Posterior vena cava (tissue), 2 donors: ENCODE measurements at regions not wholly inside any gene's neighbourhood (a gene's known extent, or its start where the extent isn't known, plus 50 kb on each side); places are given as distances from the start of the nearest gene placed in this dataset.

Source experiments
- DNase-seq: peaks from one replicate; pipeline ENCODE4 v3.0.0-alpha.2; 2020; ENCODE audit warnings: low spot score
- intact Hi-C, 2 donors: fragments of 100-400 bp; cut with DNase I; formaldehyde crosslinking; loops; one replicate each; pipeline versions ENCODE4 v1.14.1 to v1.14.2; 2022 to 2023
- donor health status: DM: yes; HTN: yes; CAD: no.
- donor health status: DM: yes; HTN: yes; CAD: no.

GRCh38 chr10:108230478-108231170 lies 1066.1 kb upstream of the SORCS1 start:
- intact Hi-C loops, result no loop called here

GRCh38 chr10:108208732-108209131 lies 1044.2 kb upstream of the SORCS1 start:
- no peak for DNase-seq
- intact Hi-C loops, result no loop called here

More at GRCh38 chr10:108230478-108231170, 1066.1 kb upstream of the SORCS1 start:
- DNase-seq, result no peak

- intact Hi-C loops, result no loop called here
- no peak for DNase-seq
These were observed 1043.5 kb upstream of the SORCS1 start for GRCh38 chr10:108208038-108208437.

- no peak for DNase-seq
- intact Hi-C loops, result no loop called here
These were observed 1040.2 kb upstream of the SORCS1 start for GRCh38 chr10:108204528-108205305.

GRCh38 chr10:108203905-108204527 lies 1039.5 kb upstream of the SORCS1 start:
- intact Hi-C loops, result no loop called here
- no peak for DNase-seq

- intact Hi-C loops, result no loop called here
These were observed 1023.0 kb upstream of the SORCS1 start for GRCh38 chr10:108187408-108188012.

GRCh38 chr10:108184114-108184513 lies 1019.6 kb upstream of the SORCS1 start:
- intact Hi-C loops, result no loop called here
- DNase-seq, result no peak

More at GRCh38 chr10:108187408-108188012, 1023.0 kb upstream of the SORCS1 start:
- no peak for DNase-seq

- intact Hi-C loops, result no loop called here
These were observed 1016.4 kb upstream of the SORCS1 start for GRCh38 chr10:108180878-108181277.

GRCh38 chr10:108169846-108170245 lies 1005.3 kb upstream of the SORCS1 start:
- DNase-seq, result no peak

More at GRCh38 chr10:108180878-108181277, 1016.4 kb upstream of the SORCS1 start:
- DNase-seq, result no peak

GRCh38 chr10:108167766-108168165 lies 1003.3 kb upstream of the SORCS1 start:
- DNase-seq, result no peak
- intact Hi-C loops, result no loop called here

More at GRCh38 chr10:108169846-108170245, 1005.3 kb upstream of the SORCS1 start:
- intact Hi-C loops, result no loop called here

- intact Hi-C loops, result no loop called here
- no peak for DNase-seq
These were observed 1001.9 kb upstream of the SORCS1 start for GRCh38 chr10:108166401-108166800.

GRCh38 chr10:108147346-108147745 lies 982.8 kb upstream of the SORCS1 start:
- intact Hi-C loops, result no loop called here
- DNase-seq, result no peak

- no peak for DNase-seq
- intact Hi-C loops, result no loop called here
These were observed 976.6 kb upstream of the SORCS1 start for GRCh38 chr10:108141064-108141463.

GRCh38 chr10:108132303-108132702 lies 967.8 kb upstream of the SORCS1 start:
- intact Hi-C loops, result no loop called here
- no peak for DNase-seq

GRCh38 chr10:108130575-108130974 lies 966.1 kb upstream of the SORCS1 start:
- intact Hi-C loops, result no loop called here
- no peak for DNase-seq

- intact Hi-C loops, result no loop called here
These were observed 947.7 kb upstream of the SORCS1 start for GRCh38 chr10:108112218-108112617.

GRCh38 chr10:108104551-108105156 lies 940.1 kb upstream of the SORCS1 start:
- intact Hi-C loops, result no loop called here
- DNase-seq, result no peak

More at GRCh38 chr10:108112218-108112617, 947.7 kb upstream of the SORCS1 start:
- no peak for DNase-seq

- intact Hi-C loops, result no loop called here
- peak; percentile 62 for DNase-seq
These were observed 932.8 kb upstream of the SORCS1 start for GRCh38 chr10:108097258-108097657.
